ENCODE measurements at regions not wholly inside any gene's neighbourhood (a gene's known extent, or its start where the extent isn't known, plus 50 kb on each side); places are given as distances from the start of the nearest gene placed in this dataset.
"Not testable (repeated sequence)": the region's sequence is repeated elsewhere in the genome, so short reads cannot be mapped to it uniquely, and the experiment has no call there.

GRCh38 chr2:129015397-129016285 is 697.0 kb upstream of the HS6ST1 start:
- ChIA-PET POLR2A (no interaction called here), CTCF (no interaction called here)
- no peak for TF ChIP-seq CTCF (IDR thresholded peaks at IDR 0.05; ENCODE audit: low read depth, low read length)
- H3K27ac ChIP-seq (ENCODE audit: low read depth, low read length) = no peak overlapping the region
- no peak for DNase-seq (ENCODE audit: low read depth, low spot score)
- H3K27me3 ChIP-seq (ENCODE audit: control insufficient read depth, insufficient read depth, low read length) = no peaks in the 10 kb centered on the region
- no peak overlapping the region for H3K4me3 ChIP-seq (ENCODE audit: low read depth, low read length)
- H3K9me3 ChIP-seq (ENCODE audit: control insufficient read depth, insufficient read depth, low read length) = no peaks in the 10 kb centered on the region; the same call in 1 of the 2 replicates

GRCh38 chr2:129016972-129017371 is 698.3 kb upstream of the HS6ST1 start:
- no peak for DNase-seq (ENCODE audit: low read depth, low spot score)
- Histone ChIP-seq H3K27me3 (ENCODE audit: control insufficient read depth, insufficient read depth, low read length) (no peaks in the 10 kb centered on the region), H3K4me3 (ENCODE audit: low read depth, low read length) (no peak overlapping the region), H3K9me3 (ENCODE audit: control insufficient read depth, insufficient read depth, low read length) (no peaks in the 10 kb centered on the region; the same call in 1 of the 2 replicates), H3K27ac (ENCODE audit: low read depth, low read length) (no peak overlapping the region)
- CTCF ChIA-PET = no interaction called here
- no peak for TF ChIP-seq CTCF (IDR thresholded peaks at IDR 0.05; ENCODE audit: low read depth, low read length)
- POLR2A ChIA-PET = no interaction called here

DNA sequence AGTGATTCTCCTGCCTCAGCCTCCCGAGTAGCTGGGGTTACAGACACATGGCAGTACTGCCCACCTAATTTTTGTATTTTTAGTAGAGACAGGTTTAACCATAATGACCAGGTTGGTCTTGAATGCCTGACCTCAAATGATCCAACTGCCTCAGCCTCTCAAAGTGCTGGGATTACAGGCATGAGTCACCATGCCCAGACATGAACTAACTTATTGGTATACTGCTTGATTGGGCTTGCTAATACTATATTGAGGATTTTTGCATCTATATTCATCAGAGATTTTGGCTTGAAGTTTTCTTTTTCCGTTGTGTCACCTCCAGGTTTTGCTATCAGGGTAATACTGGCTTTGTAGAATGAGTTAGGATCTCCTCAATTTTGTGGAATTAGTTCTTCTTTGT is 706.1 kb upstream of the HS6ST1 start:
- H3K27ac ChIP-seq (ENCODE audit: low read depth, low read length) = no peak overlapping the region
- H3K27me3 ChIP-seq (ENCODE audit: control insufficient read depth, insufficient read depth, low read length) = no peaks in the 10 kb centered on the region
- DNase-seq (ENCODE audit: low read depth, low spot score) = no peak
- ChIA-PET POLR2A (no interaction called here), CTCF (no interaction called here)
- no peak overlapping the region for H3K4me3 ChIP-seq (ENCODE audit: low read depth, low read length)
- no peaks in the 10 kb centered on the region for H3K9me3 ChIP-seq (ENCODE audit: control insufficient read depth, insufficient read depth, low read length)
- no peak for TF ChIP-seq CTCF (IDR thresholded peaks at IDR 0.05; ENCODE audit: low read depth, low read length)

- Histone ChIP-seq H3K27me3 (ENCODE audit: control insufficient read depth, insufficient read depth, low read length) (no peaks in the 10 kb centered on the region), H3K4me3 (ENCODE audit: low read depth, low read length) (no peak overlapping the region), H3K9me3 (ENCODE audit: control insufficient read depth, insufficient read depth, low read length) (no peaks in the 10 kb centered on the region), H3K27ac (ENCODE audit: low read depth, low read length) (no peak overlapping the region)
- no peak for TF ChIP-seq CTCF (IDR thresholded peaks at IDR 0.05; ENCODE audit: low read depth, low read length)
- no peak for DNase-seq (ENCODE audit: low read depth, low spot score)
- POLR2A ChIA-PET = no interaction called here
- CTCF ChIA-PET = no interaction called here
Measured at GRCh38 chr2:129035992-129036391, 717.3 kb upstream of the HS6ST1 start.

- DNase-seq (ENCODE audit: low read depth, low spot score); H3K27ac ChIP-seq (ENCODE audit: low read depth, low read length); POLR2A ChIA-PET; H3K9me3 ChIP-seq (ENCODE audit: control insufficient read depth, insufficient read depth, low read length); H3K27me3 ChIP-seq (ENCODE audit: control insufficient read depth, insufficient read depth, low read length); H3K4me3 ChIP-seq (ENCODE audit: low read depth, low read length); CTCF ChIA-PET: not testable (repeated sequence)
Measured at GRCh38 chr2:129043677-129044076, 725.0 kb upstream of the HS6ST1 start.

GRCh38 chr2:129046475-129046874 is 727.8 kb upstream of the HS6ST1 start:
- CTCF ChIA-PET; POLR2A ChIA-PET; H3K27ac ChIP-seq (ENCODE audit: low read depth, low read length): not testable (repeated sequence)

More at GRCh38 chr2:129046475-129046874, 727.8 kb upstream of the HS6ST1 start:
- H3K4me3 ChIP-seq (ENCODE audit: low read depth, low read length); H3K27me3 ChIP-seq (ENCODE audit: control insufficient read depth, insufficient read depth, low read length); DNase-seq (ENCODE audit: low read depth, low spot score); H3K9me3 ChIP-seq (ENCODE audit: control insufficient read depth, insufficient read depth, low read length): not testable (repeated sequence)

Measured in AG04450 (cell line).